CD4-positive, alpha-beta T cell treated with Interleukin-15 for 4 hours (primary cell): ENCODE measurements at regions not wholly inside any gene's neighbourhood (a gene's known extent, or its start where the extent isn't known, plus 50 kb on each side); places are given as distances from the start of the nearest gene placed in this dataset.
A peak's percentile ranks its signal among the peaks of the same experiment; 100 is the strongest.
"Not testable (repeated sequence)": the region's sequence is repeated elsewhere in the genome, so short reads cannot be mapped to it uniquely, and the experiment has no call there.

Experiments
- DNase-seq: peaks from one replicate; pipeline ENCODE4 v3.0.0-alpha.2; 2020; ENCODE audit warnings: low spot score

GRCh38 chr4:138113819-138114400 is 128.2 kb downstream of the SLC7A11 start:
- no peak for DNase-seq

GRCh38 chr4:138112890-138113289 is 129.3 kb downstream of the SLC7A11 start:
- not testable (repeated sequence) for DNase-seq

GRCh38 chr4:138112389-138112788 is 129.8 kb downstream of the SLC7A11 start:
- no peak for DNase-seq

GRCh38 chr4:138111462-138112000 is 130.6 kb downstream of the SLC7A11 start:
- no peak for DNase-seq

- DNase-seq, result no peak
Measured at GRCh38 chr4:138110815-138111214, 131.3 kb downstream of the SLC7A11 start.

GRCh38 chr4:138107023-138107422 is 135.1 kb downstream of the SLC7A11 start:
- no peak for DNase-seq

- DNase-seq, result no peak
Measured at GRCh38 chr4:138105331-138105730, 136.8 kb downstream of the SLC7A11 start.

GRCh38 chr4:138104284-138104680 is 137.9 kb downstream of the SLC7A11 start:
- DNase-seq, result no peak

- DNase-seq, result no peak
Measured at GRCh38 chr4:138103597-138104283, 138.4 kb downstream of the SLC7A11 start.

GRCh38 chr4:138099385-138099784 is 142.8 kb downstream of the SLC7A11 start:
- no peak for DNase-seq

- DNase-seq, result no peak
Measured at GRCh38 chr4:138097912-138098600, 144.1 kb downstream of the SLC7A11 start.

- no peak for DNase-seq
Measured at GRCh38 chr4:138096384-138097062, 145.6 kb downstream of the SLC7A11 start.

GRCh38 chr4:138095378-138095777 is 146.8 kb downstream of the SLC7A11 start:
- DNase-seq, result no peak

- DNase-seq, result no peak
Measured at GRCh38 chr4:138092060-138092459, 150.1 kb downstream of the SLC7A11 start.

- DNase-seq, result no peak
Measured at GRCh38 chr4:138090918-138091676, 151.1 kb downstream of the SLC7A11 start.

GRCh38 chr4:138090150-138090917 is 151.8 kb downstream of the SLC7A11 start:
- peak; percentile 39 for DNase-seq

GRCh38 chr4:138088449-138089208 is 153.5 kb downstream of the SLC7A11 start:
- no peak for DNase-seq

GRCh38 chr4:138087066-138087719 is 155.0 kb downstream of the SLC7A11 start:
- no peak for DNase-seq

GRCh38 chr4:138086611-138087041 is 155.5 kb downstream of the SLC7A11 start:
- no peak for DNase-seq
